ENCODE measurements at regions not wholly inside any gene's neighbourhood (a gene's known extent, or its start where the extent isn't known, plus 50 kb on each side); places are given as distances from the start of the nearest gene placed in this dataset.

DNA sequence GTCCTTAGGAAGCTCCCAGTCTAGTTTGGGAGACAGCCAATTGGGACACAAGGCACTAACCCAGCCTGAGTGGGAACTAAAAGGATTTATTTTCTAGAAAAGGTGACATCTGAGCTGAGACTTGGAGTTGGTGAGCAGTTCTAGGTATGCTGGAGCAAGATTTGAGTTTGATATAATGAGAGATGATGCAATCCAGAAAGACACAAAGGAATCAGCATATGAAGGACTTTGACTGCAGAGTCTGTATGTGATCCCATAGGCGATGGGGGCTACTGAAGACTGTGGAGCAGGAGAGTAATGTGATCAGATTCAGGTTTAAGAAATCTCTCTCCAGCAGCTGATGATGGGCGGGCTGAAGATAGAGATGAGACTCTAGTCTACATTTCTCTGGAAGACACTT, 135.1 kb upstream of the MYCN start:
- BruUV-seq (replicated peaks), result no TSS peak

DNA sequence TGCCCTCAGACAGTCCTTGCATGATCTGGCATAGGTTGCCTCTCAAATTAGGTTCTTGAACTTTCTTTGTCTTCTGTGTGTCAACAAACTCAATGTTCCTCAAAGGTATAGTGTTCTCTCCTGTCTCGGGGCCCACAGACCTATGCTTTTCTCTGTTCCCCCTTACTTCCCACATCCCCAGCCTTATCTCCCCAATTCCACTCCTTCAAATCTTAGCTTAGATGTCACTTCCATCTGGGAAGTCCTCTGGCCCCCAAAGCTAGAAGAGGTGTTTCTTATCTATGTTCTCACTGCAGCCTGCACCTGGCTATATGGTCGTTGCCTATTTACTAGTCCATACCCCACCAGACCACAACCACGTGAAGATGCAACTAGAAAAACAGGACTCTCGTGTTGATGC, 134.6 kb upstream of the MYCN start:
- Histone ChIP-seq H3K9me3 (ENCODE audit: control insufficient read depth, insufficient read depth, low read depth, low read length) (no peaks in the 10 kb centered on the region), H3K27me3 (ENCODE audit: control insufficient read depth, insufficient read depth, low read length) (no peaks in the 10 kb centered on the region), H3K36me3 (ENCODE audit: control insufficient read depth, insufficient read depth, low read length) (no peaks in the 10 kb centered on the region), H3K4me1 (ENCODE audit: control insufficient read depth, insufficient read depth, low read length) (no peaks in the 10 kb centered on the region), H3K27ac (ENCODE audit: low read length) (no peak overlapping the region), H3K4me3 (ENCODE audit: low read depth in 2 of 2, low read length in 2 of 2) (no peak overlapping the region)
- intact Hi-C loops (cut with micrococcal nuclease; ENCODE audit: unreplicated experiment), result no loop called here
- no peak for DNase-seq (ENCODE audit: low read depth, low spot score)
- POLR2A ChIA-PET, result no interaction called here
- in situ Hi-C loops (cut with HindIII; ENCODE audit: low pct_unique_long_range_greater_than_20kb, low sequenced_read_pairs), result no loop called here
- CTCF ChIA-PET, result no interaction called here
- no peak for ATAC-seq
- TF ChIP-seq SIN3A (IDR thresholded peaks at IDR 0.05; ENCODE audit: borderline replicate concordance, insufficient read depth, low read depth, low read length) (no peak), POLR2AphosphoS5 (IDR thresholded peaks at IDR 0.05; ENCODE audit: low read depth, low read length) (no peak)
- TF ChIP-seq, protein P1, sequence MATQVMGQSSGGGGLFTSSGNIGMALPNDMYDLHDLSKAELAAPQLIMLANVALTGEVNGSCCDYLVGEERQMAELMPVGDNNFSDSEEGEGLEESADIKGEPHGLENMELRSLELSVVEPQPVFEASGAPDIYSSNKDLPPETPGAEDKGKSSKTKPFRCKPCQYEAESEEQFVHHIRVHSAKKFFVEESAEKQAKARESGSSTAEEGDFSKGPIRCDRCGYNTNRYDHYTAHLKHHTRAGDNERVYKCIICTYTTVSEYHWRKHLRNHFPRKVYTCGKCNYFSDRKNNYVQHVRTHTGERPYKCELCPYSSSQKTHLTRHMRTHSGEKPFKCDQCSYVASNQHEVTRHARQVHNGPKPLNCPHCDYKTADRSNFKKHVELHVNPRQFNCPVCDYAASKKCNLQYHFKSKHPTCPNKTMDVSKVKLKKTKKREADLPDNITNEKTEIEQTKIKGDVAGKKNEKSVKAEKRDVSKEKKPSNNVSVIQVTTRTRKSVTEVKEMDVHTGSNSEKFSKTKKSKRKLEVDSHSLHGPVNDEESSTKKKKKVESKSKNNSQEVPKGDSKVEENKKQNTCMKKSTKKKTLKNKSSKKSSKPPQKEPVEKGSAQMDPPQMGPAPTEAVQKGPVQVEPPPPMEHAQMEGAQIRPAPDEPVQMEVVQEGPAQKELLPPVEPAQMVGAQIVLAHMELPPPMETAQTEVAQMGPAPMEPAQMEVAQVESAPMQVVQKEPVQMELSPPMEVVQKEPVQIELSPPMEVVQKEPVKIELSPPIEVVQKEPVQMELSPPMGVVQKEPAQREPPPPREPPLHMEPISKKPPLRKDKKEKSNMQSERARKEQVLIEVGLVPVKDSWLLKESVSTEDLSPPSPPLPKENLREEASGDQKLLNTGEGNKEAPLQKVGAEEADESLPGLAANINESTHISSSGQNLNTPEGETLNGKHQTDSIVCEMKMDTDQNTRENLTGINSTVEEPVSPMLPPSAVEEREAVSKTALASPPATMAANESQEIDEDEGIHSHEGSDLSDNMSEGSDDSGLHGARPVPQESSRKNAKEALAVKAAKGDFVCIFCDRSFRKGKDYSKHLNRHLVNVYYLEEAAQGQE (IDR thresholded peaks at IDR 0.05; ENCODE audit: insufficient read depth in 1 of 2, low read depth in 2 of 2, low read length in 1 of 2), result no peak
- BruUV-seq (replicated peaks), result no TSS peak

More for the DNA sequence above, 135.1 kb upstream of the MYCN start:
- POLR2A ChIA-PET, result no interaction called here
- TF ChIP-seq, protein P2, sequence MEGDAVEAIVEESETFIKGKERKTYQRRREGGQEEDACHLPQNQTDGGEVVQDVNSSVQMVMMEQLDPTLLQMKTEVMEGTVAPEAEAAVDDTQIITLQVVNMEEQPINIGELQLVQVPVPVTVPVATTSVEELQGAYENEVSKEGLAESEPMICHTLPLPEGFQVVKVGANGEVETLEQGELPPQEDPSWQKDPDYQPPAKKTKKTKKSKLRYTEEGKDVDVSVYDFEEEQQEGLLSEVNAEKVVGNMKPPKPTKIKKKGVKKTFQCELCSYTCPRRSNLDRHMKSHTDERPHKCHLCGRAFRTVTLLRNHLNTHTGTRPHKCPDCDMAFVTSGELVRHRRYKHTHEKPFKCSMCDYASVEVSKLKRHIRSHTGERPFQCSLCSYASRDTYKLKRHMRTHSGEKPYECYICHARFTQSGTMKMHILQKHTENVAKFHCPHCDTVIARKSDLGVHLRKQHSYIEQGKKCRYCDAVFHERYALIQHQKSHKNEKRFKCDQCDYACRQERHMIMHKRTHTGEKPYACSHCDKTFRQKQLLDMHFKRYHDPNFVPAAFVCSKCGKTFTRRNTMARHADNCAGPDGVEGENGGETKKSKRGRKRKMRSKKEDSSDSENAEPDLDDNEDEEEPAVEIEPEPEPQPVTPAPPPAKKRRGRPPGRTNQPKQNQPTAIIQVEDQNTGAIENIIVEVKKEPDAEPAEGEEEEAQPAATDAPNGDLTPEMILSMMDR (IDR thresholded peaks at IDR 0.05), result no peak
- TF ChIP-seq, protein P1 (IDR thresholded peaks at IDR 0.05; ENCODE audit: insufficient read depth in 1 of 2, low read depth in 2 of 2, low read length in 1 of 2), result no peak
- TF ChIP-seq SIN3A (IDR thresholded peaks at IDR 0.05; ENCODE audit: borderline replicate concordance, insufficient read depth, low read depth, low read length) (no peak), POLR2AphosphoS5 (IDR thresholded peaks at IDR 0.05; ENCODE audit: low read depth, low read length) (no peak), TCF7L2 (IDR thresholded peaks at IDR 0.05; ENCODE audit: low read depth, low read length) (no peak)
- ATAC-seq (no peak), DNase-seq (ENCODE audit: low read depth, low spot score) (no peak)
- no peaks in the 10 kb centered on the region for H3K4me1 ChIP-seq (ENCODE audit: control insufficient read depth, insufficient read depth, low read length)
- H3K36me3 ChIP-seq (ENCODE audit: control insufficient read depth, insufficient read depth, low read length), result no peaks in the 10 kb centered on the region
- intact Hi-C loops (cut with micrococcal nuclease; ENCODE audit: unreplicated experiment) (no loop called here), in situ Hi-C loops (cut with HindIII; ENCODE audit: low pct_unique_long_range_greater_than_20kb, low sequenced_read_pairs) (no loop called here)
- no peak overlapping the region for H3K27ac ChIP-seq (ENCODE audit: low read length)
- H3K4me3 ChIP-seq (ENCODE audit: low read depth in 2 of 2, low read length in 2 of 2), result no peak overlapping the region
- CTCF ChIA-PET, result no interaction called here
- H3K27me3 ChIP-seq (ENCODE audit: control insufficient read depth, insufficient read depth, low read length), result no peaks in the 10 kb centered on the region
- H3K9me3 ChIP-seq (ENCODE audit: control insufficient read depth, insufficient read depth, low read depth, low read length), result no peaks in the 10 kb centered on the region
